ENCODE measurements at regions not wholly inside any gene's neighbourhood (a gene's known extent, or its start where the extent isn't known, plus 50 kb on each side); places are given as distances from the start of the nearest gene placed in this dataset.

GRCh38 chr1:194184974-194185373 lies 998.6 kb upstream of the B3GALT2 start:
- H3K36me3 Mint-ChIP-seq (ENCODE audit: low read depth) = no peaks in the 10 kb centered on the region
- H3K4me3 ChIP-seq (ENCODE audit: low read length) = no peak overlapping the region
- no peaks in the 10 kb centered on the region for H3K27me3 Mint-ChIP-seq (ENCODE audit: insufficient read depth)
- no peak overlapping the region for H3K4me3 Mint-ChIP-seq
- no peak for TF ChIP-seq CTCF (conservative IDR thresholded peaks at IDR 0.05)
- no peak overlapping the region for H3K27ac ChIP-seq (ENCODE audit: low read depth, low read length)
- H3K9me3 ChIP-seq (ENCODE audit: control insufficient read depth, low read length) = no peaks in the 10 kb centered on the region
- H3K27me3 ChIP-seq (ENCODE audit: control insufficient read depth, insufficient read depth, low read length, poor library complexity, severe bottlenecking) = no peaks in the 10 kb centered on the region
- H3K9me3 Mint-ChIP-seq = no peaks in the 10 kb centered on the region
- DNase-seq = no peak
- H3K4me1 Mint-ChIP-seq = peaks cover 12% of the 10 kb centered on the region
- H3K36me3 ChIP-seq (ENCODE audit: control insufficient read depth, insufficient read depth, low read length) = no peaks in the 10 kb centered on the region
- H3K4me1 ChIP-seq (ENCODE audit: control insufficient read depth, insufficient read depth, low read length) = peaks cover 5% of the 10 kb centered on the region
- H3K9ac ChIP-seq (ENCODE audit: extremely low read depth, low read length, poor library complexity, severe bottlenecking) = no peak overlapping the region
- no peak overlapping the region for H3K27ac Mint-ChIP-seq

- H3K9me3 ChIP-seq (ENCODE audit: control insufficient read depth, low read length) = no peaks in the 10 kb centered on the region
- H3K36me3 Mint-ChIP-seq (ENCODE audit: low read depth) = no peaks in the 10 kb centered on the region
- peaks cover 12% of the 10 kb centered on the region for H3K4me1 Mint-ChIP-seq
- no peaks in the 10 kb centered on the region for H3K36me3 ChIP-seq (ENCODE audit: control insufficient read depth, insufficient read depth, low read length)
- TF ChIP-seq CTCF (conservative IDR thresholded peaks at IDR 0.05) = no peak
- no peaks in the 10 kb centered on the region for H3K27me3 Mint-ChIP-seq (ENCODE audit: insufficient read depth)
- H3K27ac Mint-ChIP-seq = no peak overlapping the region
- H3K9me3 Mint-ChIP-seq = no peaks in the 10 kb centered on the region
- H3K27ac ChIP-seq (ENCODE audit: low read depth, low read length) = no peak overlapping the region
- no peak overlapping the region for H3K4me3 Mint-ChIP-seq
- no peak overlapping the region for H3K9ac ChIP-seq (ENCODE audit: extremely low read depth, low read length, poor library complexity, severe bottlenecking)
- H3K27me3 ChIP-seq (ENCODE audit: control insufficient read depth, insufficient read depth, low read length, poor library complexity, severe bottlenecking) = no peaks in the 10 kb centered on the region
- H3K4me1 ChIP-seq (ENCODE audit: control insufficient read depth, insufficient read depth, low read length) = peaks cover 5% of the 10 kb centered on the region
- no peak overlapping the region for H3K4me3 ChIP-seq (ENCODE audit: low read length)
- no peak for DNase-seq
Observed at GRCh38 chr1:194184425-194184824, 998.0 kb upstream of the B3GALT2 start.

GRCh38 chr1:194181845-194182244 lies 995.4 kb upstream of the B3GALT2 start:
- Histone ChIP-seq H3K4me3 (ENCODE audit: low read length) (no peak overlapping the region), H3K4me1 (ENCODE audit: control insufficient read depth, insufficient read depth, low read length) (peaks cover 5% of the 10 kb centered on the region), H3K9ac (ENCODE audit: extremely low read depth, low read length, poor library complexity, severe bottlenecking) (no peak overlapping the region), H3K27ac (ENCODE audit: low read depth, low read length) (no peak overlapping the region), H3K27me3 (ENCODE audit: control insufficient read depth, insufficient read depth, low read length, poor library complexity, severe bottlenecking) (no peaks in the 10 kb centered on the region), H3K36me3 (ENCODE audit: control insufficient read depth, insufficient read depth, low read length) (no peaks in the 10 kb centered on the region), H3K9me3 (ENCODE audit: control insufficient read depth, low read length) (no peaks in the 10 kb centered on the region)
- Mint-ChIP-seq H3K9me3 (no peaks in the 10 kb centered on the region), H3K4me3 (no peak overlapping the region), H3K4me1 (peaks cover 12% of the 10 kb centered on the region), H3K27me3 (ENCODE audit: insufficient read depth) (no peaks in the 10 kb centered on the region), H3K27ac (no peak overlapping the region), H3K36me3 (ENCODE audit: low read depth) (no peaks in the 10 kb centered on the region)
- no peak for DNase-seq
- 80 to 92% methylated on average over 2 to 5 of the region's 5 CpGs for WGBS, 2 experiments (ENCODE audit: insufficient coverage in 1 of 2, insufficient read length in 1 of 2)
- TF ChIP-seq CTCF (conservative IDR thresholded peaks at IDR 0.05) = no peak
